Adrenal gland (tissue), 5 donors: ENCODE measurements at regions not wholly inside any gene's neighbourhood (a gene's known extent, or its start where the extent isn't known, plus 50 kb on each side); places are given as distances from the start of the nearest gene placed in this dataset.

Source experiments
- CTCF ChIP-seq, 6 experiments: fragments of 450-650 bp in 4 of 6; fragments of 200-600 bp in 2 of 6; sonication (generic) in 1 of 6; IDR thresholded peaks; 1 replicate in 5 of 6; 2 replicates in 1 of 6; pipeline versions ENCODE4 v1.5.1 to v1.8.0; 2016 to 2021; ENCODE audit warnings: antibody characterized with exemption in 6 of 6, mild to moderate bottlenecking in 2 of 6, moderate library complexity in 1 of 6
- POLR2A ChIP-seq, 2 donors: fragments of 450-650 bp; IDR thresholded peaks; one replicate each; pipeline ENCODE4 v1.6.1; 2017; ENCODE audit warnings: antibody characterized with exemption in 2 of 2, mild to moderate bottlenecking in 2 of 2, moderate library complexity in 1 of 2
- donor health status: DM: no; HTN: no; CAD: no.

- TF ChIP-seq CTCF (IDR thresholded peaks at IDR 0.05) (no peak), POLR2A (IDR thresholded peaks at IDR 0.05) (no peak)
These were observed 205.2 kb upstream of the SEMA6A start for GRCh38 chr5:116779846-116780245.
